ENCODE measurements at regions not wholly inside any gene's neighbourhood (a gene's known extent, or its start where the extent isn't known, plus 50 kb on each side); places are given as distances from the start of the nearest gene placed in this dataset.
"Not testable (repeated sequence)": the region's sequence is repeated elsewhere in the genome, so short reads cannot be mapped to it uniquely, and the experiment has no call there.

GRCh38 chr6:168804331-168804730 lies 363.3 kb downstream of the SMOC2 start:
- no peak for DNase-seq

GRCh38 chr6:168803874-168804273 lies 362.9 kb downstream of the SMOC2 start:
- DNase-seq = no peak

- DNase-seq = no peak
Measured at GRCh38 chr6:168799067-168799466, 358.1 kb downstream of the SMOC2 start.

GRCh38 chr6:168796106-168796505 lies 355.1 kb downstream of the SMOC2 start:
- no peak for DNase-seq

- not testable (repeated sequence) for DNase-seq
Measured at GRCh38 chr6:168795611-168796010, 354.6 kb downstream of the SMOC2 start.

- no peak for DNase-seq
Measured at GRCh38 chr6:168794491-168794890, 353.5 kb downstream of the SMOC2 start.

GRCh38 chr6:168793649-168794048 lies 352.7 kb downstream of the SMOC2 start:
- no peak for DNase-seq

- no peak for DNase-seq
Measured at GRCh38 chr6:168791917-168792316, 350.9 kb downstream of the SMOC2 start.

GRCh38 chr6:168789699-168790098 lies 348.7 kb downstream of the SMOC2 start:
- DNase-seq = no peak

GRCh38 chr6:168785720-168786511 lies 344.9 kb downstream of the SMOC2 start:
- DNase-seq = no peak

- no peak for DNase-seq
Measured at GRCh38 chr6:168784426-168784825, 343.4 kb downstream of the SMOC2 start.

- DNase-seq = no peak
Measured at GRCh38 chr6:168783720-168784119, 342.7 kb downstream of the SMOC2 start.

- DNase-seq = no peak
Measured at GRCh38 chr6:168782187-168782751, 341.3 kb downstream of the SMOC2 start.

- no peak for DNase-seq
Measured at GRCh38 chr6:168778201-168778600, 337.2 kb downstream of the SMOC2 start.

GRCh38 chr6:168774381-168774780 lies 333.4 kb downstream of the SMOC2 start:
- DNase-seq = no peak

- no peak for DNase-seq
Measured at GRCh38 chr6:168773788-168774187, 332.8 kb downstream of the SMOC2 start.

GRCh38 chr6:168765752-168766151 lies 324.8 kb downstream of the SMOC2 start:
- DNase-seq = no peak

- no peak for DNase-seq
Measured at GRCh38 chr6:168756009-168756634, 315.1 kb downstream of the SMOC2 start.

GRCh38 chr6:168746643-168747042 lies 305.7 kb downstream of the SMOC2 start:
- DNase-seq = no peak

GRCh38 chr6:168746013-168746412 lies 305.0 kb downstream of the SMOC2 start:
- no peak for DNase-seq

GRCh38 chr6:168744861-168745260 lies 303.9 kb downstream of the SMOC2 start:
- DNase-seq = no peak

- no peak for DNase-seq
Measured at GRCh38 chr6:168741942-168742782, 301.2 kb downstream of the SMOC2 start.

- DNase-seq = no peak
Measured at GRCh38 chr6:168741305-168741704, 300.3 kb downstream of the SMOC2 start.
